ENCODE measurements at regions not wholly inside any gene's neighbourhood (a gene's known extent, or its start where the extent isn't known, plus 50 kb on each side); places are given as distances from the start of the nearest gene placed in this dataset. TPM values are rescaled to one million over a fixed set of nuclear protein-coding genes. Genes with fewer than 3 reads are reported as not detected.

DNA sequence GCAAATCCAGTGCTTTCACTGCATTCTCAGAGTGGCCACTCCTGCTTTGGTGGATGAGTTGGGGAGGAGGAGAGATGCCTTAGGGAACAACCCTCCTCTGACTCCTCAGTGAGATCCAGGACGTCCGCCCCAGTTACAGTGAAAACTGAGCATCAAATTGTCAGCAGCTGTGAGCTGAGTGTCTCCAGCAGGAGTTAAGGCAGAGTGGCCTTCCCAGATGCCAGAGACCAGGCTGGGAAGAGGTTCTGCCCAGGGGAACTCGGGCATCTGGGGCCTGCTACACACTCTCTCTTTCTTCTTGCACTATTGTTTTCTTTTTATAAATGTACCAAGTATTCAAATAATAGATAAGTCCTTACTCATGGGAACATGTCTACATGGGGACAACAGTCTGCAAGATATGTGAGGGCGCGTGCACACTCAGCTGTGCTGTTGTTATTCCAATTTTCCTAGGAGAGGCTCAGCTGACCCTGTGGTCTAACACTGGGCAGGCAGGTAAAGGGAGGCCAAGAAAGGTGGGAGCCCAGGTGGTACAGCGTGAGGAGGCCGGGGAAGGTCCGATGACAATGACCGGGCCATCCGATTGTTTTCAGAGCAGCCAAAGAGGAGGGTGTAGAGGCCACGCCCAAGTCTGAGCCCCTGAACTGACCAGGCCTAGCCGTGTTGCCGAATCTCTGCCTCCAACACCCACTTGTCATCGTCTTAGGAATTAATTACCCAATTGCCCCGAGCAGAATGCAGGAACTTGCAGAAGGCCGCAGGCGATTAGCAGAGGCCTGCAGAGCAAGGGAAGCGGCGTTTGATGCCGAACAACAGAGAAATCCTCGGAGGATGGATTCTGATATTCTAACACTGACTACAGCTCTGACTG, 166.9 kb downstream of the ANAPC1 start:
- intact Hi-C loops (cut with DNase I), result no loop called here

More for the DNA sequence above, 166.9 kb downstream of the ANAPC1 start:
- no peak for FAIRE-seq
- H3K27me3 ChIP-seq (ENCODE audit: control insufficient read depth, insufficient read depth, low read length), result no peaks in the 10 kb centered on the region
- peaks cover 0 to 5% (median 0%) of the 10 kb centered on the region in 3 donors for H3K9me3 ChIP-seq (ENCODE audit: control insufficient read depth in 2 of 3, insufficient read depth in 1 of 3, low read length in 3 of 3)
- TF ChIP-seq, protein P1, sequence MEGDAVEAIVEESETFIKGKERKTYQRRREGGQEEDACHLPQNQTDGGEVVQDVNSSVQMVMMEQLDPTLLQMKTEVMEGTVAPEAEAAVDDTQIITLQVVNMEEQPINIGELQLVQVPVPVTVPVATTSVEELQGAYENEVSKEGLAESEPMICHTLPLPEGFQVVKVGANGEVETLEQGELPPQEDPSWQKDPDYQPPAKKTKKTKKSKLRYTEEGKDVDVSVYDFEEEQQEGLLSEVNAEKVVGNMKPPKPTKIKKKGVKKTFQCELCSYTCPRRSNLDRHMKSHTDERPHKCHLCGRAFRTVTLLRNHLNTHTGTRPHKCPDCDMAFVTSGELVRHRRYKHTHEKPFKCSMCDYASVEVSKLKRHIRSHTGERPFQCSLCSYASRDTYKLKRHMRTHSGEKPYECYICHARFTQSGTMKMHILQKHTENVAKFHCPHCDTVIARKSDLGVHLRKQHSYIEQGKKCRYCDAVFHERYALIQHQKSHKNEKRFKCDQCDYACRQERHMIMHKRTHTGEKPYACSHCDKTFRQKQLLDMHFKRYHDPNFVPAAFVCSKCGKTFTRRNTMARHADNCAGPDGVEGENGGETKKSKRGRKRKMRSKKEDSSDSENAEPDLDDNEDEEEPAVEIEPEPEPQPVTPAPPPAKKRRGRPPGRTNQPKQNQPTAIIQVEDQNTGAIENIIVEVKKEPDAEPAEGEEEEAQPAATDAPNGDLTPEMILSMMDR (IDR thresholded peaks at IDR 0.05; ENCODE audit: borderline replicate concordance, extremely low read depth, insufficient read depth), result no peak
- H3K27ac ChIP-seq (ENCODE audit: low read depth in 2 of 2, low read length in 2 of 2), result no peak overlapping the region
- H3K9ac ChIP-seq (ENCODE audit: low read length in 3 of 3), result no peak overlapping the region
- H3K4me1 ChIP-seq (ENCODE audit: control insufficient read depth in 2 of 3, insufficient read depth in 2 of 3, low read depth in 1 of 3, low read length in 3 of 3), result no peaks in the 10 kb centered on the region
- DNase-seq, result no peak
- no peak overlapping the region for H3K4me3 ChIP-seq (ENCODE audit: low read length in 3 of 3)
- no peaks in the 10 kb centered on the region for H3K36me3 ChIP-seq (ENCODE audit: control insufficient read depth in 2 of 3, insufficient read depth in 3 of 3, low read length in 3 of 3)

Small RNA genes lying in the stretch of these regions (microRNA-seq; reads per million reads assigned to microRNA genes)
- not detected for gene MIR4435-2

Measured in kidney (tissue), 13 donors.